Dendritic cell treated with granulocyte-macrophage colony-stimulating factor and Interleukin-4, amounts not matched to agents 40 ng/mL and 50 ng/mL, for 4 days (primary cell): ENCODE measurements at regions not wholly inside any gene's neighbourhood (a gene's known extent, or its start where the extent isn't known, plus 50 kb on each side); places are given as distances from the start of the nearest gene placed in this dataset.
A peak's percentile ranks its signal among the peaks of the same experiment; 100 is the strongest.

Experiments
- H3K27ac Mint-ChIP-seq: one replicate; pipeline ENCODE4 v1.8.0; 2022; ENCODE audit warnings: mild to moderate bottlenecking, mixed read lengths
- H3K27me3 Mint-ChIP-seq: one replicate; pipeline ENCODE4 v1.8.0; 2022; ENCODE audit warnings: mild to moderate bottlenecking, mixed read lengths
- H3K36me3 Mint-ChIP-seq: one replicate; pipeline ENCODE4 v1.8.0; 2022; ENCODE audit warnings: low read depth, mixed read lengths
- H3K4me1 Mint-ChIP-seq: one replicate; pipeline ENCODE4 v1.8.0; 2022; ENCODE audit warnings: low read depth, mixed read lengths
- H3K4me3 Mint-ChIP-seq: one replicate; pipeline ENCODE4 v1.8.0; 2022; ENCODE audit warnings: mild to moderate bottlenecking, moderate library complexity, mixed read lengths
- H3K9me3 Mint-ChIP-seq: one replicate; pipeline ENCODE4 v1.8.0; 2022; ENCODE audit warnings: mixed read lengths
- intact Hi-C: fragments of 100-400 bp; cut with micrococcal nuclease; formaldehyde crosslinking; loops from one replicate; pipeline ENCODE4 v1.15.0; 2022

DNA sequence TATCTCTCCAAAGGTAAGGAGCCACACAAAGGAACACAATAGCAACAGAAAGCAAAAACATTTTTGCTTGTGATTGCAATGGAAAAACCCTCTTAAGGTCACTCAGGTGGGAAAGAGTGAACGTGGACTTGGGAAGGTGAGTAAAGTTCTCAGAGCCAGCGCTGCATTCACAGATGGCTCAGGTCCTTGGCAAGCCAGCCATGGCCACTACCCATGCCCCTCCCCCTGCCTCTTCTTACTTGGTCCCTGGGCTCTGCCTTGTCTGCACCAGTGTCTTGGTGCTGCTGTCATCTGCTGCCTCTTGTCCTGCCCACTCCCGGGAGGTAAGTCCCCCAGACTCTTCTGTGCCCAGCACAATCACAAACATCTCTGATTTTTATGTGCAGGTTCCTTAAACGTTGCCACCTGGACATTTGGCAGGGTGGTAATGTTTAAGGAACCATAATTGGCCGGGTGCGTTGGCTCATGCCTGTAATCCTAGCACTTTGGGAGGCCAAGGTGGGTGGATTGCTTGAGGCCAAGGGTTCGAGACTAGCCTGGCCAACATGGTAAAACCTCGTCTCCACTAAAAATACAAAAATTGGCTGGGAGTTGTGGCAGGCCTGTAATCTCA is 74.6 kb downstream of the FEM1C start:
- Mint-ChIP-seq H3K9me3 (no peaks in the 10 kb centered on the region), H3K27me3 (peaks cover 1% of the 10 kb centered on the region), H3K4me1 (peaks cover 54% of the 10 kb centered on the region)

GRCh38 chr5:115467628-115468027 is 76.9 kb downstream of the FEM1C start:
- intact Hi-C loops: no loop called here
- H3K4me1 Mint-ChIP-seq: peaks cover 36% of the 10 kb centered on the region

More for the DNA sequence above, 74.6 kb downstream of the FEM1C start:
- Mint-ChIP-seq H3K36me3 (no peaks in the 10 kb centered on the region), H3K27ac (no peak overlapping the region), H3K4me3 (no peak overlapping the region)
- intact Hi-C loops: no loop called here

DNA sequence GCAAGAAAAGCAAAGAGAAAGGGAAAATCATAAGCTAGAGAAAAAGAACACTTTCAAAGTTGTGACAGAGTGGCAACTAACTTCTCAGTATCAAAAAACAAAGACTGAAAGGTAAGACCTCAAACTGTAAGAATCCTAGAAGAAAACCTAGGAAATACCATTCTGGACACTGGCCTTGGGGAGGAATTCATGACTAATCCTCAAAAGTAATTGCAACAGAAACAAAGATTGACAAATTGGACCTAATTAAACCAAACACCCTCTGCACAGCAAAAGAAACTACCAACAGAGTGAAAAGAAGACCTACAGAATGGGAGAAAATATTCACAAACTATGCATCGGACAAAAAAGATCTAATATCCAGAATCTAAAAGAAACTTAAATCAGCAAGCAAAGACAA is 79.1 kb downstream of the FEM1C start:
- Mint-ChIP-seq H3K9me3 (no peaks in the 10 kb centered on the region), H3K36me3 (no peaks in the 10 kb centered on the region), H3K27me3 (peaks cover 1% of the 10 kb centered on the region), H3K4me3 (no peak overlapping the region), H3K27ac (no peak overlapping the region), H3K4me1 (peaks cover 24% of the 10 kb centered on the region)
- intact Hi-C loops: no loop called here

More at GRCh38 chr5:115467628-115468027, 76.9 kb downstream of the FEM1C start:
- Mint-ChIP-seq H3K27me3 (peaks cover 1% of the 10 kb centered on the region), H3K27ac (no peak overlapping the region), H3K4me3 (no peak overlapping the region), H3K9me3 (no peaks in the 10 kb centered on the region), H3K36me3 (no peaks in the 10 kb centered on the region)

GRCh38 chr5:115463983-115464382 is 80.6 kb downstream of the FEM1C start:
- Mint-ChIP-seq H3K4me3 (no peak overlapping the region), H3K36me3 (no peaks in the 10 kb centered on the region), H3K27ac (no peak overlapping the region), H3K9me3 (no peaks in the 10 kb centered on the region), H3K27me3 (no peaks in the 10 kb centered on the region), H3K4me1 (peaks cover 24% of the 10 kb centered on the region)
- intact Hi-C loops: no loop called here

DNA sequence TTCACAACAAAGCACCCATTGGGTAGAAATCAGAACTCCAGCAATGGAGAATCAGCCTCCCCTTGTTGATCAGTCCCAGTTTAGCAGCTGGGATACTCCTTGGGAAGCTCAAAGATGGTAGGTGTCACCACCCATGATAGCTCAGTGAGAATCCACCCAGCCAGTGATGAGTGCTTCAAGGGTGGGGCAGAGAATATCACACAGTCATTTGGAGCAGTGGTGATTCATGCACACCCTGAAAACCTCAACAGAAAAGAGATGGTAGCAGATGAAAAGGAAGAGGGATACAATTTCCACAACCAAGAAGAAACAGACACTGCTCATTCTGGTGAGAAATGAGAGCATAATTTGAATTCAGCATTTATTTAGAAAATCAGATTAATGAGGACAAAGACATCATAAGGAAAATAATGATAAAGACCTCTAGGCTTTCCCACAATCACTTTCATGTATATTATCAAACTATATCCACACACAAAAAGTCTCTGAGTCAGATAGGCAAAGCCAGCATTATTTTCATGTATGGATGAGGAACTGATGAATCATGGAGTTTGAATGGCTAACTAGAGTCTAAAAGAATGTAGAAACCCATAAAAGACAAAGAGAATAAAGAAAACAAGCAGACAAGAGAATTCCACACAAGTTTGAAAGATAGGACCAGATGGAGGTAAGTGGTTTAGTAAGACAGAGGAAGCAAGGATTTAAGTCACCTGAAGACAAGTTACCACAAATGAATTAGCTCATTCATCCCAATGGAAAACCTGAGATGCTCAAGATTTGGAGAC is 82.9 kb downstream of the FEM1C start:
- Mint-ChIP-seq H3K27me3 (no peaks in the 10 kb centered on the region), H3K27ac (no peak overlapping the region), H3K9me3 (no peaks in the 10 kb centered on the region), H3K4me3 (no peak overlapping the region), H3K4me1 (peaks cover 10% of the 10 kb centered on the region), H3K36me3 (no peaks in the 10 kb centered on the region)
- intact Hi-C loops: loop anchor here (2.0 kb wide), 1 partner anchor 13 kb away; no protein-coding TSS in a partner anchor

DNA sequence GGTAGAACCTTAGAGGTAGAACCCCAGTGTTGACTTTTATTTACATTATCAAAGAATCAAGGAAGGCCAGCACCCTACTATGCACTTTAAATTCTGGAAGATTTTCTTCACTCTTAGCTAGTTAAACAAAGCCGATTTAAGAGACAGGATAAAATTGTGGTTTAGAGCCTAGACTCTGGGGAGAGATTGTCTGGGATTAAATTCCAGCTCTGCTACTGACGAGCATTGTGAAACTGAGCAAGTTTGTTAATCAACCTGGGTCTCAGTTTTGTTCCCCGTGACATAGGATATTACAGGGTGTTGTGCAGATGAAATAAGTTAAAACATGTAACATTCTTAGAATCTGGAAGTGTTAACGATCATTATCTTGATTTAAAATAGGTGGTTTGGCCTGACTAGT is 83.5 kb downstream of the FEM1C start:
- Mint-ChIP-seq H3K4me1 (peaks cover 7% of the 10 kb centered on the region), H3K27ac (no peak overlapping the region), H3K4me3 (no peak overlapping the region), H3K9me3 (no peaks in the 10 kb centered on the region), H3K27me3 (no peaks in the 10 kb centered on the region), H3K36me3 (no peaks in the 10 kb centered on the region)
- intact Hi-C loops: loop anchor here (2.0 kb wide), 1 partner anchor 14 kb away; no protein-coding TSS in a partner anchor

DNA sequence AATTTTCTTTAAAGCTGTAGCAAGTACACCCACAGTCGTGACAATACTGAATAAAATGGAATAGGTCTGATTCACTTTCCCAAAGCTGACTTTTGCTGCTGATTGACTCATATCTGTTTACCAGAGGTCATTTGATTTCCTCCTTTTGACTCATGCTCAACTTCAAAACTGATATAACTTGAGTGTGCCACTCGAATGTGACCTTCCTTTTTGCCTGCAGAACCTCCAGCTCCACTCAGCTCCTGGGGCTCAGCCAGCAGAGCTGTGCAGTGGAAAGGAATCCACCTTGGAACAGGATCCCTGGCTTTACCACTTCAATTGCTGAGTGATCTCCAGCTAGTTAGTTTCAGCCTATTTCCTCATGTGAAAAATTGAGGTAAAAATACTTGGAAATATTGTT is 84.1 kb downstream of the FEM1C start:
- H3K4me3 Mint-ChIP-seq: no peak overlapping the region
- H3K27ac Mint-ChIP-seq: no peak overlapping the region

GRCh38 chr5:115459855-115460341 is 84.7 kb downstream of the FEM1C start:
- no peaks in the 10 kb centered on the region for H3K36me3 Mint-ChIP-seq
- intact Hi-C loops: loop anchor here (2.0 to 10.0 kb wide), 2 partner anchors 15 to 85 kb away; partner anchors contain the start of gene FEM1C
- no peak overlapping the region for H3K4me3 Mint-ChIP-seq
- no peaks in the 10 kb centered on the region for H3K9me3 Mint-ChIP-seq
- no peaks in the 10 kb centered on the region for H3K27me3 Mint-ChIP-seq
- H3K4me1 Mint-ChIP-seq: no peaks in the 10 kb centered on the region
- H3K27ac Mint-ChIP-seq: no peak overlapping the region

More for the DNA sequence above, 84.1 kb downstream of the FEM1C start:
- no peaks in the 10 kb centered on the region for H3K27me3 Mint-ChIP-seq
- H3K9me3 Mint-ChIP-seq: no peaks in the 10 kb centered on the region
- no peaks in the 10 kb centered on the region for H3K36me3 Mint-ChIP-seq
- peaks cover 3% of the 10 kb centered on the region for H3K4me1 Mint-ChIP-seq
- intact Hi-C loops: loop anchor here (2.0 kb wide), 1 partner anchor 14 kb away; no protein-coding TSS in a partner anchor

DNA sequence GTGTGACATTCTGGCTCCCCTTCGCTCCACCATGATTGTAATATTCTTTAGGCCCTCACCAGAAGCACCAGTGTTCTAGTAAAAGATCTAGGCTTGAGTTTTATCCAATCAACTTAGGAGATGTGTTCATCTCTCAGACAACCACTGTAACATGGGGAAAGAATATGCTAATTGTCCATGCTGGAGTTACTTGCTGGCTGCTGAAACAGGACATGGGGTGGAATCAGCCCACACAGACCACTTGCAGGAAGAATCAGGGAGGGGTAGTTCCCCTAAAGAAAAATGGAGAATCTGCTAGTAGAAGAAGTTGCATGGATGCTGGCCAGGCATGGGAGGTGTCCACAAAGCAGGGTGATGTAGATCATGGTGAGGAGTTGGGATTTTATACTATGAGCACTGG is 86.2 kb downstream of the FEM1C start:
- intact Hi-C loops: loop anchor here (10.0 kb wide), 1 partner anchor 86 kb away; the partner anchor contains the start of gene FEM1C
- H3K27me3 Mint-ChIP-seq: no peaks in the 10 kb centered on the region

GRCh38 chr5:115458003-115458409 is 86.6 kb downstream of the FEM1C start:
- intact Hi-C loops: loop anchor here (10.0 kb wide), 1 partner anchor 87 kb away; the partner anchor contains the start of gene FEM1C
- Mint-ChIP-seq H3K4me1 (no peaks in the 10 kb centered on the region), H3K27me3 (no peaks in the 10 kb centered on the region), H3K9me3 (no peaks in the 10 kb centered on the region), H3K4me3 (no peak overlapping the region), H3K36me3 (no peaks in the 10 kb centered on the region), H3K27ac (no peak overlapping the region)

More for the DNA sequence above, 86.2 kb downstream of the FEM1C start:
- no peaks in the 10 kb centered on the region for H3K36me3 Mint-ChIP-seq
- no peak overlapping the region for H3K4me3 Mint-ChIP-seq
- no peaks in the 10 kb centered on the region for H3K9me3 Mint-ChIP-seq
- no peak overlapping the region for H3K27ac Mint-ChIP-seq
- H3K4me1 Mint-ChIP-seq: no peaks in the 10 kb centered on the region

- Mint-ChIP-seq H3K27ac (no peak overlapping the region), H3K4me3 (no peak overlapping the region), H3K27me3 (no peaks in the 10 kb centered on the region), H3K4me1 (no peaks in the 10 kb centered on the region), H3K36me3 (no peaks in the 10 kb centered on the region), H3K9me3 (no peaks in the 10 kb centered on the region)
- intact Hi-C loops: loop anchor here (10.0 kb wide), 1 partner anchor 87 kb away; the partner anchor contains the start of gene FEM1C
Measured at GRCh38 chr5:115457571-115457970, 87.0 kb downstream of the FEM1C start.

- no peak overlapping the region for H3K4me3 Mint-ChIP-seq
Measured at GRCh38 chr5:115456539-115457040, 88.0 kb downstream of the FEM1C start.

DNA sequence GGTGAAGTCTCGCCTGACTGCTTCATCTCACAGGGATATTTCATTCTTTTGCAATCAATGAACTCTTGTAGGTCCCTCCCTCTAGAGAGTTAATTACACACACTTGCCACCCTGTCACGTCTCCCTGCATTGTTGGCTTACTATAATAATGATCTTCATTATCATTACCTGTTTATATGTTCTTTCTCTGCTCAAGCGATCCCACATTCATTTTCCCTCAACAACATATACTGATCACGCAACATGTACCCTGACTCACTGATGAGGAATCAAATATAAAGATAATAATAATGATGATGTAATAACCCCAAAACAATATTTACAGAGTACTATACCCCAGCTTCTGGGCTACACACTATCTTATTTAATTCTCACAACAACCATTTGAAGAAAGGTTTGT is 88.5 kb downstream of the FEM1C start:
- intact Hi-C loops: loop anchor here (10.0 kb wide), 1 partner anchor 89 kb away; the partner anchor contains the start of gene FEM1C
- Mint-ChIP-seq H3K4me3 (no peak overlapping the region), H3K27ac (no peak overlapping the region), H3K4me1 (peaks cover 14% of the 10 kb centered on the region), H3K36me3 (no peaks in the 10 kb centered on the region), H3K9me3 (no peaks in the 10 kb centered on the region), H3K27me3 (no peaks in the 10 kb centered on the region)

More at GRCh38 chr5:115456539-115457040, 88.0 kb downstream of the FEM1C start:
- Mint-ChIP-seq H3K36me3 (no peaks in the 10 kb centered on the region), H3K4me1 (peaks cover 9% of the 10 kb centered on the region), H3K27me3 (no peaks in the 10 kb centered on the region), H3K9me3 (no peaks in the 10 kb centered on the region), H3K27ac (no peak overlapping the region)
- intact Hi-C loops: loop anchor here (10.0 kb wide), 1 partner anchor 88 kb away; the partner anchor contains the start of gene FEM1C

GRCh38 chr5:115455301-115455707 is 89.3 kb downstream of the FEM1C start:
- H3K27me3 Mint-ChIP-seq: no peaks in the 10 kb centered on the region
- H3K4me3 Mint-ChIP-seq: no peak overlapping the region
- peak overlapping the region; percentile 27 for H3K27ac Mint-ChIP-seq
- peaks cover 22% of the 10 kb centered on the region for H3K4me1 Mint-ChIP-seq
- H3K9me3 Mint-ChIP-seq: no peaks in the 10 kb centered on the region
- intact Hi-C loops: loop anchor here (10.0 kb wide), 1 partner anchor 89 kb away; the partner anchor contains the start of gene FEM1C
- H3K36me3 Mint-ChIP-seq: no peaks in the 10 kb centered on the region
